ENCODE measurements at regions not wholly inside any gene's neighbourhood (a gene's known extent, or its start where the extent isn't known, plus 50 kb on each side); places are given as distances from the start of the nearest gene placed in this dataset.

GRCh38 chr9:13367784-13368183, 88.3 kb upstream of the MPDZ start:
- no peak for TF ChIP-seq CTCF (optimal IDR thresholded peaks at IDR 0.05 in 1 of 3, IDR thresholded peaks at IDR 0.05 in 1 of 3, conservative IDR thresholded peaks at IDR 0.05 in 1 of 3; ENCODE audit: extremely low read depth in 1 of 3, insufficient read depth in 2 of 3, low read length in 3 of 3)
- TF ChIP-seq EZH2 (IDR thresholded peaks at IDR 0.05; ENCODE audit: low read length) = no peak

Measured in keratinocyte (primary cell).